ENCODE measurements at regions not wholly inside any gene's neighbourhood (a gene's known extent, or its start where the extent isn't known, plus 50 kb on each side); places are given as distances from the start of the nearest gene placed in this dataset.

DNA sequence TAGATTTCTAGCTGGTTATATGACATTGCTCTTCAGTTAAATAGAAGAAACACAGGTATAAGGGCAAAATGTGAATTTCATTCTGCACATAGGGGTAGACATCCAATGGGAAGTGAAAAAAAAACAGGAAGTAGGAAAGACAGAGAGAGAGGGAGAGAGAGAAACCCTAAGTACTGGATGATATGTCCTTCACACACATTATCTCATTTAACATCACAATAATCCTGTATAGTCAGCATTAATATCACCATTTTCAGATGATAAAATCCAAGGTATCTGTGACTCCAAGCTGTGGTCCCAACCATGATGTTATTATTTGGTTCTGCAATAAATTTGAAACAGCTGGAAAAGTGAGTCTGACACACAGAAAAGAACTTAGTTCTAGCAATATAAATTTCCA is 759.9 kb downstream of the SATB2 start:
- no peak for DNase-seq (ENCODE audit: insufficient read length, low spot score, missing footprints)
- H3K4me2 ChIP-seq (ENCODE audit: insufficient read depth, low read length) = no peak overlapping the region
- no peaks in the 10 kb centered on the region for H4K20me1 ChIP-seq (ENCODE audit: insufficient read depth, low read length)
- H3K27ac ChIP-seq (ENCODE audit: low read depth, low read length) = no peak overlapping the region
- no peaks in the 10 kb centered on the region for H3K27me3 ChIP-seq (ENCODE audit: insufficient read depth, low read length)
- TF ChIP-seq, protein P1, sequence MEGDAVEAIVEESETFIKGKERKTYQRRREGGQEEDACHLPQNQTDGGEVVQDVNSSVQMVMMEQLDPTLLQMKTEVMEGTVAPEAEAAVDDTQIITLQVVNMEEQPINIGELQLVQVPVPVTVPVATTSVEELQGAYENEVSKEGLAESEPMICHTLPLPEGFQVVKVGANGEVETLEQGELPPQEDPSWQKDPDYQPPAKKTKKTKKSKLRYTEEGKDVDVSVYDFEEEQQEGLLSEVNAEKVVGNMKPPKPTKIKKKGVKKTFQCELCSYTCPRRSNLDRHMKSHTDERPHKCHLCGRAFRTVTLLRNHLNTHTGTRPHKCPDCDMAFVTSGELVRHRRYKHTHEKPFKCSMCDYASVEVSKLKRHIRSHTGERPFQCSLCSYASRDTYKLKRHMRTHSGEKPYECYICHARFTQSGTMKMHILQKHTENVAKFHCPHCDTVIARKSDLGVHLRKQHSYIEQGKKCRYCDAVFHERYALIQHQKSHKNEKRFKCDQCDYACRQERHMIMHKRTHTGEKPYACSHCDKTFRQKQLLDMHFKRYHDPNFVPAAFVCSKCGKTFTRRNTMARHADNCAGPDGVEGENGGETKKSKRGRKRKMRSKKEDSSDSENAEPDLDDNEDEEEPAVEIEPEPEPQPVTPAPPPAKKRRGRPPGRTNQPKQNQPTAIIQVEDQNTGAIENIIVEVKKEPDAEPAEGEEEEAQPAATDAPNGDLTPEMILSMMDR (IDR thresholded peaks at IDR 0.05; ENCODE audit: extremely low read depth, low read depth, low read length) = no peak
- H3K4me3 ChIP-seq (ENCODE audit: insufficient read depth, low read length) = no peak overlapping the region
- H3K9me3 ChIP-seq (ENCODE audit: low read depth, low read length) = no peaks in the 10 kb centered on the region
- H3K4me1 ChIP-seq (ENCODE audit: insufficient read depth, low read length) = no peaks in the 10 kb centered on the region
- H3K79me2 ChIP-seq (ENCODE audit: insufficient read depth, low read length) = no peaks in the 10 kb centered on the region
- no peak overlapping the region for H2AFZ ChIP-seq (ENCODE audit: low read length)
- no peaks in the 10 kb centered on the region for H3K36me3 ChIP-seq (ENCODE audit: insufficient read depth, low read length)

DNA sequence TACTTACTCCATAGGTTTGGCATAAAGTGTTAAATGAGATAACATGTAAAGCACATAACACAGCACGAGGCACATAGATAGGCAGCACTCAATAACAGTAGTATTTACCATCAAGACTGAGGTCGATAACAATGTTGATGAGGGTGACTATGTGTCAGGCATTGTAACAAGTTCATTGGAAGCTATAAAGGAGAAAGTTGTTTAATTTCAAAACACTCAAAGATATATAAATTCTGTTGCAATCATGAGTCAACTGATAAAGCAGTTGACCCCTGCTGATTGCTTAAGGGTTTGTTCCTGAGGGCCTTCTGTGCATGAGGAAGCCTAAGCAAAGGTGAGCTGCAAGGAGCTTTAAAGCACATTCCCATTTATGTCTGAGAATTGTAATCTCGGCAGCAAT is 760.5 kb downstream of the SATB2 start:
- H3K27ac ChIP-seq (ENCODE audit: low read depth, low read length) = no peak overlapping the region
- H3K27me3 ChIP-seq (ENCODE audit: insufficient read depth, low read length) = no peaks in the 10 kb centered on the region
- H3K9me3 ChIP-seq (ENCODE audit: low read depth, low read length) = no peaks in the 10 kb centered on the region
- no peak overlapping the region for H2AFZ ChIP-seq (ENCODE audit: low read length)
- TF ChIP-seq, protein P1 (IDR thresholded peaks at IDR 0.05; ENCODE audit: extremely low read depth, low read depth, low read length) = no peak
- no peak overlapping the region for H3K4me3 ChIP-seq (ENCODE audit: insufficient read depth, low read length)
- no peaks in the 10 kb centered on the region for H4K20me1 ChIP-seq (ENCODE audit: insufficient read depth, low read length)
- DNase-seq (ENCODE audit: insufficient read length, low spot score, missing footprints) = no peak
- H3K4me1 ChIP-seq (ENCODE audit: insufficient read depth, low read length) = no peaks in the 10 kb centered on the region
- no peaks in the 10 kb centered on the region for H3K79me2 ChIP-seq (ENCODE audit: insufficient read depth, low read length)
- H3K36me3 ChIP-seq (ENCODE audit: insufficient read depth, low read length) = no peaks in the 10 kb centered on the region
- no peak overlapping the region for H3K4me2 ChIP-seq (ENCODE audit: insufficient read depth, low read length)

GRCh38 chr2:198695879-198696278 is 761.9 kb downstream of the SATB2 start:
- Histone ChIP-seq H3K27ac (ENCODE audit: low read depth, low read length) (no peak overlapping the region), H3K27me3 (ENCODE audit: insufficient read depth, low read length) (no peaks in the 10 kb centered on the region), H4K20me1 (ENCODE audit: insufficient read depth, low read length) (no peaks in the 10 kb centered on the region), H3K4me3 (ENCODE audit: insufficient read depth, low read length) (no peak overlapping the region), H3K79me2 (ENCODE audit: insufficient read depth, low read length) (no peaks in the 10 kb centered on the region), H3K4me2 (ENCODE audit: insufficient read depth, low read length) (no peak overlapping the region), H3K36me3 (ENCODE audit: insufficient read depth, low read length) (no peaks in the 10 kb centered on the region), H3K9me3 (ENCODE audit: low read depth, low read length) (no peaks in the 10 kb centered on the region), H2AFZ (ENCODE audit: low read length) (no peak overlapping the region), H3K4me1 (ENCODE audit: insufficient read depth, low read length) (no peaks in the 10 kb centered on the region)
- no peak for DNase-seq (ENCODE audit: insufficient read length, low spot score, missing footprints)
- TF ChIP-seq, protein P1 (IDR thresholded peaks at IDR 0.05; ENCODE audit: extremely low read depth, low read depth, low read length) = no peak

- no peaks in the 10 kb centered on the region for H4K20me1 ChIP-seq (ENCODE audit: insufficient read depth, low read length)
- TF ChIP-seq, protein P1 (IDR thresholded peaks at IDR 0.05; ENCODE audit: extremely low read depth, low read depth, low read length) = no peak
- H2AFZ ChIP-seq (ENCODE audit: low read length) = no peak overlapping the region
- no peaks in the 10 kb centered on the region for H3K4me1 ChIP-seq (ENCODE audit: insufficient read depth, low read length)
- H3K4me3 ChIP-seq (ENCODE audit: insufficient read depth, low read length) = no peak overlapping the region
- H3K27me3 ChIP-seq (ENCODE audit: insufficient read depth, low read length) = no peaks in the 10 kb centered on the region
- H3K36me3 ChIP-seq (ENCODE audit: insufficient read depth, low read length) = no peaks in the 10 kb centered on the region
- H3K4me2 ChIP-seq (ENCODE audit: insufficient read depth, low read length) = no peak overlapping the region
- no peak overlapping the region for H3K27ac ChIP-seq (ENCODE audit: low read depth, low read length)
- H3K79me2 ChIP-seq (ENCODE audit: insufficient read depth, low read length) = no peaks in the 10 kb centered on the region
- DNase-seq (ENCODE audit: insufficient read length, low spot score, missing footprints) = no peak
- H3K9me3 ChIP-seq (ENCODE audit: low read depth, low read length) = no peaks in the 10 kb centered on the region
These were observed 764.7 kb downstream of the SATB2 start for GRCh38 chr2:198692907-198693510.
